GM18505 (cell line): ENCODE measurements at regions not wholly inside any gene's neighbourhood (a gene's known extent, or its start where the extent isn't known, plus 50 kb on each side); places are given as distances from the start of the nearest gene placed in this dataset.
A peak's percentile ranks its signal among the peaks of the same experiment; 100 is the strongest.

Experiments used
- ATAC-seq: cut with Tn5 transposase; IDR thresholded peaks from one replicate; pipeline ENCODE4 v1.9.1; 2021; ENCODE audit not compliant: unreplicated experiment
- POLR2A ChIP-seq: IDR thresholded peaks from 4 replicates; pipeline ENCODE4 v1.6.1; 2011; ENCODE audit warnings: borderline replicate concordance; ENCODE audit not compliant: insufficient read depth, insufficient read length; ENCODE audit errors: extremely low read depth

GRCh38 chr6:50608421-50608820 lies 104.9 kb upstream of the TFAP2D start:
- TF ChIP-seq POLR2A: no peak
- no peak for ATAC-seq

- ATAC-seq: no peak
- TF ChIP-seq POLR2A: no peak
Observed at GRCh38 chr6:50610562-50610961, 102.8 kb upstream of the TFAP2D start.

- ATAC-seq: no peak
- no peak for TF ChIP-seq POLR2A
Observed at GRCh38 chr6:50635429-50635828, 77.9 kb upstream of the TFAP2D start.

GRCh38 chr6:50637267-50637666 lies 76.1 kb upstream of the TFAP2D start:
- ATAC-seq: no peak
- no peak for TF ChIP-seq POLR2A

GRCh38 chr6:50649086-50649485 lies 64.2 kb upstream of the TFAP2D start:
- no peak for TF ChIP-seq POLR2A
- no peak for ATAC-seq

- TF ChIP-seq POLR2A: no peak
- no peak for ATAC-seq
Observed at GRCh38 chr6:50653253-50653652, 60.1 kb upstream of the TFAP2D start.

GRCh38 chr6:50654155-50654554 lies 59.2 kb upstream of the TFAP2D start:
- TF ChIP-seq POLR2A: no peak
- ATAC-seq: no peak

GRCh38 chr6:50655848-50656453 lies 57.4 kb upstream of the TFAP2D start:
- TF ChIP-seq POLR2A: no peak
- ATAC-seq: peak; percentile 61

- no peak for TF ChIP-seq POLR2A
- ATAC-seq: no peak
Observed at GRCh38 chr6:50657513-50657912, 55.8 kb upstream of the TFAP2D start.

GRCh38 chr6:50658561-50658960 lies 54.8 kb upstream of the TFAP2D start:
- TF ChIP-seq POLR2A: no peak
- no peak for ATAC-seq

- no peak for ATAC-seq
- no peak for TF ChIP-seq POLR2A
Observed at GRCh38 chr6:50661636-50662035, 51.7 kb upstream of the TFAP2D start.
